K562 (cell line): ENCODE measurements at regions not wholly inside any gene's neighbourhood (a gene's known extent, or its start where the extent isn't known, plus 50 kb on each side); places are given as distances from the start of the nearest gene placed in this dataset.

Experiments
- POLR2AphosphoS5 ChIP-seq: IDR thresholded peaks from 2 replicates; pipeline ENCODE4 v1.6.1; 2011; ENCODE audit warnings: mild to moderate bottlenecking, low read depth, low read length, moderate library complexity; ENCODE audit not compliant: control insufficient read depth, insufficient read depth
- TF ChIP-seq, protein P1 (sequence below), 3 experiments: IDR thresholded peaks in 2 of 3; conservative IDR thresholded peaks in 1 of 3; 2 replicates each; pipeline ENCODE4 v1.5.1; 2011 to 2012; ENCODE audit warnings: low read length in 3 of 3, mild to moderate bottlenecking in 3 of 3, control low read depth in 2 of 3, improper control_type of control experiment in 1 of 3, inconsistent platforms in 1 of 3, low read depth in 1 of 3, mixed read lengths in 1 of 3, moderate library complexity in 1 of 3; ENCODE audit not compliant: insufficient read depth in 2 of 3

DNA sequence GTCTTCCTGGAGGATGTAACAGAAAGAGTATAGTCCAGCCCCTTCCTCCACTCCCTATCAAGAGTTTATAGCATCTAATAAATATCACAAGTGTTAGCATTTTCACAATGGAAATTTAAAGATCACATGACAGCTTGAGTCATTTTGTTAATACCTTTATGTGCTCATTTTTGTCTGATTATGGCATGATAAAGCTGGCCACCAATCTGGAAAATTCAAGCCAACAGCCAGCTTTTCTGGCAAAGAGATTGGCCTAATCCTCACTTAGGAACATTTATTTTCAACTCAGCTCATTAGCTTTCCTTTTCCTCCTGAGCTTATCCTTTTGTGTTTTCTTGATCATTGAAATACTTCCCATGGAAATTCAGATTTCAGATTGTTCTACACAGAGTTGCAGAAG lies 262.9 kb upstream of the RBMS1 start:
- TF ChIP-seq POLR2AphosphoS5: no peak
- TF ChIP-seq, protein P1, sequence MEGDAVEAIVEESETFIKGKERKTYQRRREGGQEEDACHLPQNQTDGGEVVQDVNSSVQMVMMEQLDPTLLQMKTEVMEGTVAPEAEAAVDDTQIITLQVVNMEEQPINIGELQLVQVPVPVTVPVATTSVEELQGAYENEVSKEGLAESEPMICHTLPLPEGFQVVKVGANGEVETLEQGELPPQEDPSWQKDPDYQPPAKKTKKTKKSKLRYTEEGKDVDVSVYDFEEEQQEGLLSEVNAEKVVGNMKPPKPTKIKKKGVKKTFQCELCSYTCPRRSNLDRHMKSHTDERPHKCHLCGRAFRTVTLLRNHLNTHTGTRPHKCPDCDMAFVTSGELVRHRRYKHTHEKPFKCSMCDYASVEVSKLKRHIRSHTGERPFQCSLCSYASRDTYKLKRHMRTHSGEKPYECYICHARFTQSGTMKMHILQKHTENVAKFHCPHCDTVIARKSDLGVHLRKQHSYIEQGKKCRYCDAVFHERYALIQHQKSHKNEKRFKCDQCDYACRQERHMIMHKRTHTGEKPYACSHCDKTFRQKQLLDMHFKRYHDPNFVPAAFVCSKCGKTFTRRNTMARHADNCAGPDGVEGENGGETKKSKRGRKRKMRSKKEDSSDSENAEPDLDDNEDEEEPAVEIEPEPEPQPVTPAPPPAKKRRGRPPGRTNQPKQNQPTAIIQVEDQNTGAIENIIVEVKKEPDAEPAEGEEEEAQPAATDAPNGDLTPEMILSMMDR (IDR thresholded peaks at IDR 0.05 in 2 of 3, conservative IDR thresholded peaks at IDR 0.05 in 1 of 3; ENCODE audit: insufficient read depth in 2 of 3, low read depth in 1 of 3, low read length in 3 of 3): no peak
